H1 (cell line): ENCODE measurements at regions not wholly inside any gene's neighbourhood (a gene's known extent, or its start where the extent isn't known, plus 50 kb on each side); places are given as distances from the start of the nearest gene placed in this dataset.

Source experiments
- CBX5 ChIP-seq: fragments of 300-800, 300-1000 bp; sonication (generic); IDR thresholded peaks from 2 replicates; pipeline ENCODE4 v1.7.1; 2016; ENCODE audit warnings: antibody characterized with exemption, low read length, low read depth
- EZH2 ChIP-seq: fragments of 200-600 bp; sonication (generic); IDR thresholded peaks from 2 replicates; pipeline ENCODE4 v1.7.1; 2012; ENCODE audit warnings: low read depth, mild to moderate bottlenecking, moderate library complexity, low read length, inconsistent platforms; ENCODE audit not compliant: severe bottlenecking
- JUN ChIP-seq: IDR thresholded peaks from 2 replicates; pipeline ENCODE4 v1.6.1; 2011; ENCODE audit warnings: low read depth, mild to moderate bottlenecking, improper control_type of control experiment, low read length
- KDM4A ChIP-seq: IDR thresholded peaks from one replicate; pipeline ENCODE4 v1.7.1; 2012; ENCODE audit warnings: low read depth, mild to moderate bottlenecking, moderate library complexity, low read length, inconsistent platforms; ENCODE audit not compliant: severe bottlenecking
- PHF8 ChIP-seq: fragments of 200-600 bp; sonication (generic); conservative IDR thresholded peaks from 2 replicates; pipeline ENCODE4 v1.7.1; 2012; ENCODE audit warnings: low read depth, mild to moderate bottlenecking, inconsistent platforms, low read length, moderate library complexity
- RBBP5 ChIP-seq: IDR thresholded peaks from 2 replicates; pipeline ENCODE4 v1.7.1; 2012; ENCODE audit warnings: low read depth, mild to moderate bottlenecking, inconsistent platforms, low read length, moderate library complexity, borderline replicate concordance
- RFX5 ChIP-seq: IDR thresholded peaks from 2 replicates; pipeline ENCODE4 v1.6.1; 2011; ENCODE audit warnings: low read depth, low read length, improper control_type of control experiment, borderline replicate concordance
- SIN3A ChIP-seq, 2 experiments: IDR thresholded peaks in 1 of 2; conservative IDR thresholded peaks in 1 of 2; 2 replicates each; pipeline ENCODE4 v1.6.1; 2011 to 2012; ENCODE audit warnings: low read length in 2 of 2, improper control_type of control experiment in 1 of 2, low read depth in 1 of 2, mild to moderate bottlenecking in 1 of 2

GRCh38 chr14:84688297-84689025 is 841.5 kb upstream of the FLRT2 start (continued):
- TF ChIP-seq KDM4A (no peak), SIN3A (conservative IDR thresholded peaks at IDR 0.05 in 1 of 2, IDR thresholded peaks at IDR 0.05 in 1 of 2; ENCODE audit: low read depth in 1 of 2, low read length in 2 of 2) (no peak), RBBP5 (no peak), RFX5 (no peak), PHF8 (no peak), EZH2 (no peak), JUN (no peak), CBX5 (no peak)
